Activated CD4-positive, alpha-beta T cell treated with anti-CD3 and anti-CD28 coated beads for 1 hour (primary cell): ENCODE measurements at regions not wholly inside any gene's neighbourhood (a gene's known extent, or its start where the extent isn't known, plus 50 kb on each side); places are given as distances from the start of the nearest gene placed in this dataset.
"Not testable (repeated sequence)": the region's sequence is repeated elsewhere in the genome, so short reads cannot be mapped to it uniquely, and the experiment has no call there.

Experiments
- DNase-seq: peaks from one replicate; pipeline ENCODE4 v3.0.0-alpha.2; 2020

GRCh38 chr21:15640113-15640512 lies 89.7 kb upstream of the USP25 start:
- not testable (repeated sequence) for DNase-seq

GRCh38 chr21:15644489-15644888 lies 85.3 kb upstream of the USP25 start:
- DNase-seq: no peak

GRCh38 chr21:15645830-15646229 lies 84.0 kb upstream of the USP25 start:
- DNase-seq: no peak

GRCh38 chr21:15650735-15651134 lies 79.0 kb upstream of the USP25 start:
- DNase-seq: no peak

- DNase-seq: no peak
These were observed 78.6 kb upstream of the USP25 start for GRCh38 chr21:15651172-15651571.

- DNase-seq: no peak
These were observed 76.1 kb upstream of the USP25 start for GRCh38 chr21:15653710-15654109.

- no peak for DNase-seq
These were observed 75.6 kb upstream of the USP25 start for GRCh38 chr21:15654171-15654570.

- DNase-seq: no peak
These were observed 69.9 kb upstream of the USP25 start for GRCh38 chr21:15659753-15660422.

GRCh38 chr21:15660423-15660804 lies 69.4 kb upstream of the USP25 start:
- no peak for DNase-seq

- DNase-seq: no peak
These were observed 62.8 kb upstream of the USP25 start for GRCh38 chr21:15667010-15667409.

- no peak for DNase-seq
These were observed 62.0 kb upstream of the USP25 start for GRCh38 chr21:15667819-15668218.

GRCh38 chr21:15669247-15669646 lies 60.5 kb upstream of the USP25 start:
- DNase-seq: no peak

- no peak for DNase-seq
These were observed 58.6 kb upstream of the USP25 start for GRCh38 chr21:15671188-15671587.

- not testable (repeated sequence) for DNase-seq
These were observed 57.2 kb upstream of the USP25 start for GRCh38 chr21:15672578-15672977.

GRCh38 chr21:15676935-15677334 lies 52.8 kb upstream of the USP25 start:
- no peak for DNase-seq

- no peak for DNase-seq
These were observed 50.2 kb upstream of the USP25 start for GRCh38 chr21:15679630-15680029.
